Stimulated activated CD4-positive, alpha-beta T cell treated with anti-CD3 and anti-CD28 coated beads, Interleukin-1b, Interleukin-23, amount 100 ng/mL, for 24 hours (primary cell): ENCODE measurements at regions not wholly inside any gene's neighbourhood (a gene's known extent, or its start where the extent isn't known, plus 50 kb on each side); places are given as distances from the start of the nearest gene placed in this dataset.

ENCODE experiments used
- DNase-seq, 4 experiments: peaks; one replicate each; pipeline ENCODE4 v3.0.0-alpha.2; 2020; ENCODE audit warnings: low read depth in 4 of 4, low spot score in 1 of 4

GRCh38 chr1:218809625-218810024 lies 364.1 kb upstream of the LYPLAL1 start:
- DNase-seq = no peak

- DNase-seq = no peak
These were observed 363.4 kb upstream of the LYPLAL1 start for GRCh38 chr1:218810306-218810705.

- no peak for DNase-seq
These were observed 362.2 kb upstream of the LYPLAL1 start for GRCh38 chr1:218811497-218811896.

GRCh38 chr1:218812360-218812759 lies 361.3 kb upstream of the LYPLAL1 start:
- no peak for DNase-seq

- DNase-seq = no peak
These were observed 360.4 kb upstream of the LYPLAL1 start for GRCh38 chr1:218813237-218813636.

GRCh38 chr1:218815076-218815475 lies 358.6 kb upstream of the LYPLAL1 start:
- no peak for DNase-seq

- no peak for DNase-seq
These were observed 356.6 kb upstream of the LYPLAL1 start for GRCh38 chr1:218817071-218817470.

- no peak for DNase-seq
These were observed 355.8 kb upstream of the LYPLAL1 start for GRCh38 chr1:218817691-218818465.

- DNase-seq = no peak
These were observed 350.3 kb upstream of the LYPLAL1 start for GRCh38 chr1:218823291-218823900.

GRCh38 chr1:218827486-218827885 lies 346.2 kb upstream of the LYPLAL1 start:
- DNase-seq = no peak

GRCh38 chr1:218828125-218828650 lies 345.5 kb upstream of the LYPLAL1 start:
- no peak for DNase-seq

GRCh38 chr1:218829097-218829496 lies 344.6 kb upstream of the LYPLAL1 start:
- DNase-seq = no peak

- no peak for DNase-seq
These were observed 338.1 kb upstream of the LYPLAL1 start for GRCh38 chr1:218835609-218836008.

GRCh38 chr1:218836264-218836663 lies 337.4 kb upstream of the LYPLAL1 start:
- no peak for DNase-seq

- no peak for DNase-seq
These were observed 336.6 kb upstream of the LYPLAL1 start for GRCh38 chr1:218837051-218837450.

GRCh38 chr1:218845589-218845988 lies 328.1 kb upstream of the LYPLAL1 start:
- no peak for DNase-seq

- DNase-seq = no peak
These were observed 327.5 kb upstream of the LYPLAL1 start for GRCh38 chr1:218846181-218846580.

- DNase-seq = no peak
These were observed 326.4 kb upstream of the LYPLAL1 start for GRCh38 chr1:218847089-218847768.

GRCh38 chr1:218848009-218848408 lies 325.7 kb upstream of the LYPLAL1 start:
- no peak for DNase-seq

- DNase-seq = no peak
These were observed 323.3 kb upstream of the LYPLAL1 start for GRCh38 chr1:218850367-218850766.

- DNase-seq = no peak
These were observed 322.1 kb upstream of the LYPLAL1 start for GRCh38 chr1:218851586-218851985.

GRCh38 chr1:218852527-218852926 lies 321.2 kb upstream of the LYPLAL1 start:
- no peak for DNase-seq
